Effector memory CD8-positive, alpha-beta T cell (primary cell): ENCODE measurements at regions not wholly inside any gene's neighbourhood (a gene's known extent, or its start where the extent isn't known, plus 50 kb on each side); places are given as distances from the start of the nearest gene placed in this dataset.
"Not testable (repeated sequence)": the region's sequence is repeated elsewhere in the genome, so short reads cannot be mapped to it uniquely, and the experiment has no call there.

ENCODE experiments used
- ATAC-seq: fragments of 150-1000 bp; cut with Tn5 transposase; replicated peaks from 2 replicates; pipeline ENCODE4 v1.10.0; 2021; ENCODE audit warnings: mild to moderate bottlenecking, moderate library complexity
- DNase-seq, 3 experiments: peaks; one replicate each; pipeline ENCODE4 v3.0.0; 2021
- H3K27ac Mint-ChIP-seq, 2 donors: one replicate each; pipeline ENCODE4 v1.8.0; 2022; ENCODE audit warnings: mild to moderate bottlenecking in 2 of 2, mixed read lengths in 2 of 2, moderate library complexity in 2 of 2
- H3K27me3 Mint-ChIP-seq, 2 donors: one replicate each; pipeline ENCODE4 v1.8.0; 2022; ENCODE audit warnings: mixed read lengths in 2 of 2
- H3K36me3 Mint-ChIP-seq: one replicate; pipeline ENCODE4 v1.8.0; 2022; ENCODE audit warnings: mild to moderate bottlenecking, moderate library complexity, mixed read lengths; ENCODE audit not compliant: insufficient read depth
- H3K4me1 Mint-ChIP-seq, 2 donors: one replicate each; pipeline ENCODE4 v1.8.0; 2022; ENCODE audit warnings: low read depth in 2 of 2, mixed read lengths in 2 of 2
- H3K4me3 Mint-ChIP-seq, 2 donors: one replicate each; pipeline ENCODE4 v1.8.0; 2022; ENCODE audit warnings: mild to moderate bottlenecking in 2 of 2, mixed read lengths in 2 of 2, moderate library complexity in 2 of 2
- H3K9me3 Mint-ChIP-seq, 2 donors: one replicate each; pipeline ENCODE4 v1.8.0; 2022; ENCODE audit warnings: mixed read lengths in 2 of 2

DNA sequence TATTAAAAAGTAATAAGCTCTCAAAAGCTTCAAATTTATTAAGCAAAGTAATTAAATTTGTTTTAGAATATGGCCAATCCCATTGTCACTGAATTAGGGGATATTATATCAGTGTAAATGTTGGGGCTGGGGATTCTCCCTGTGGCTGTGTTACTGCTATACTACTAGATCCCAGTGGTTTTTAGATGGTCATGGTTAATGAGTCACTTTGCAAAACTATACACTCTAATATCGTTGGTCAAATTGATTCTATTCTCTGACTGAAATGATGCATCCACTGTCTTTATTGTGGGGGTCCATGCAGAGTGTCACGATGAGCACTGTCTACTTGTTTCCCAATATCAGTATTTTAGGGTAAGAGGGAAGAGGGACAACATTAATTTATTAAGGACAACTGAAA, 336.9 kb upstream of the PREP start:
- Mint-ChIP-seq H3K36me3 (no peaks in the 10 kb centered on the region), H3K4me1 (peaks cover 4 to 14% of the 10 kb centered on the region in 2 donors), H3K4me3 (no peak overlapping the region), H3K27ac (no peak overlapping the region), H3K27me3 (no peaks in the 10 kb centered on the region), H3K9me3 (no peaks in the 10 kb centered on the region)
- no peak for ATAC-seq
- no peak for DNase-seq

DNA sequence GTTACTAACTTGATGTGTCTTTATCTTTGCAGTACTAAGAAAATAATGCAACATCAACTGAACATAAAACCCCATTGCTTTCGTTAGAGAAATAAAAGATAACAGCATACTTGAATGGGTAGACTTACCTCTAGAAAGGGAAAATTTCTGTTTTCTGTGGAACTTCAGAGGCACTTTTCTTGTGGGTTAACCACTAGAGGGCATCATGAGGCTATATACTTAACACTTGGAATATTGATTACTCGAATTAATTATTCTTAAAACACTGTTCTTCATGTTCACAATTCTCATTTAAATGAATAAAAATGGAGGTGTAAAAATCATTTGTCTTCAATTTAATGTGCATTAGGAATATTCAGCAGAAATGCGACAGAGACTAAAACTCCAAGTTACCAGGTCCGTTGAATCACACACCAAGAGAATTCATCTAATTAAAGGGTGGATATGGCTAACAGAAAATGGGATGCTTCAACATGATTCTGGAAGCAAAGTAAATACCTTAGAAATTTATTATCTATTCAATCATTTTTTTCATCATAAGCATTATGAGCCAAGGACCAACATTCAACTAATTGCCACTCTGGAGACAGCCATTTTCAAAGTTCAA, 330.8 kb upstream of the PREP start:
- Mint-ChIP-seq H3K36me3 (no peaks in the 10 kb centered on the region), H3K27me3 (no peaks in the 10 kb centered on the region), H3K9me3 (no peaks in the 10 kb centered on the region), H3K4me3 (no peak overlapping the region), H3K27ac (no peak overlapping the region), H3K4me1 (peaks cover 4 to 14% of the 10 kb centered on the region in 2 donors)
- ATAC-seq (peak; percentile 33), DNase-seq (no peak)

DNA sequence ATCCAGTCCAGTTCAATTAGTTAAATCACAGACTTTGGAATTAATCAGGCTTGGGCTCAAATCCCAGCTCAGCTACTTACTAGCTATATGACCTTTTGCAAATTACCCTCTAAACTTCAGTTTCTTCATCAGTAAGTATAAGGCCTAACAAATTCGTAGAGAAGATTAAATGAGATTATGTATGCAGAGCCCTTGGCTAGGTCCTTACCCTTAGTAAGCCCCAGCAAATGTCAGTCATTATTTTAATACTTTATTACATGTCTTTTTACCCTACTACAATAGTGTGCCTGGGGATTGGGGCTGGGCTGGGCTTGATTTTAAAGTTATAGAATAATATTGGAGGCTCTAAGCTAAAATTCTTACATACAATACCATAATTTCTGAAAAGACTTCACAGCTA, 326.1 kb upstream of the PREP start:
- no peak for DNase-seq
- no peak for ATAC-seq
- H3K4me1 Mint-ChIP-seq, result no peaks in the 10 kb centered on the region
- H3K27ac Mint-ChIP-seq, result no peak overlapping the region
- no peaks in the 10 kb centered on the region for H3K9me3 Mint-ChIP-seq
- no peaks in the 10 kb centered on the region for H3K36me3 Mint-ChIP-seq
- H3K27me3 Mint-ChIP-seq, result no peaks in the 10 kb centered on the region
- H3K4me3 Mint-ChIP-seq, result no peak overlapping the region

DNA sequence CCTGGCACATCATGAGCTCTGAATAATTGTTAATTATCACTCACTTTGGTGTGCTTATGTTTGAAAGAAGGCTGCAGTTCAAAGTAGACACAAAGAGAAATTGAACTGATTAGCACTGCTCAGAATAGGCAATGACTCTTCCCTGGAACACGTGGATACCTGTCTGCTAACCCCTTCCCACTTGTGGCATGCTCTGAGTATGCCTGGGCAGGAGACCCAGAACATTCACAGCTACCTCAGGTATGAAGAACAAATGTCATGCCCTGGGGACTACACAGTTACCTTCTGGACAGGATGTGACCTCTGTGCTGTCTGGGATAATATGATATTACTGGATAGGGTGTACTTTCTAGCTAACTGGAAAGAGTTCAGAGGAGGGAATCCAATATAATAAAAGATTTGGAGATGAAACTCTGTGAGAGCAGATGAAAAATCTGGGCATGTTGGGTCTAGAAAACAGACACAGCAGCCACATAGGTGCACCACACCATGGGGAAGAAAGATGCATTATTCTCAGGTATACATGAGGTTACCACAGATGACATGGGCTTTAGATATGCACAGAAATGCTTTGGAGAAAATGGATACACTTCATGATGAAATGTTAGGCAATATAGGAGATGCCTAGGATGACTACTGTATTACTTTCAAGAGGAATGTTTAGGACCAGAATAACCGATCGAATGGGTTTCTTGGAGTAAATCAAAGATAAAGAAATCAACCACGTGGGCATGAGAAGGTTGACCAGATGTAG, 324.2 kb upstream of the PREP start:
- DNase-seq, result no peak
- H3K4me3 Mint-ChIP-seq, result no peak overlapping the region
- H3K9me3 Mint-ChIP-seq, result no peaks in the 10 kb centered on the region
- no peaks in the 10 kb centered on the region for H3K27me3 Mint-ChIP-seq
- H3K36me3 Mint-ChIP-seq, result no peaks in the 10 kb centered on the region
- no peak for ATAC-seq
- H3K27ac Mint-ChIP-seq, result no peak overlapping the region
- H3K4me1 Mint-ChIP-seq, result no peaks in the 10 kb centered on the region

DNA sequence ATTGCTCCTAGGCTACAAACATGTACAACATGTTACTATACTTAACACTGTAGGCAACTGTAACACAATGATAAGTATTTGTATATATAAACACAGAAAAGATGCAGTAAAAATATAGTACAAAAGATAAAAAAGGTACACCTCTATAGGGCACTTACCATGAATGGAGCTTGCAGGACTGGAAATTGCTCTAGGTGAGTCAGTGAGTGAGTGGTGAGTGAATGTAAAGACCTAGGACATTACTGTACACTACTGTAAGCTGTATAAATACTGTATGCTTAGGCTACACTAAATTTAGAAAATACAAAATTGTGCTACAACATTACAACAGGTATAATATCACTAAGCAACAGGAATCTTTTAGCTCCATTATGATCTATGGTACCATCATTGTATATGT, 312.0 kb upstream of the PREP start:
- H3K4me3 Mint-ChIP-seq, result no peak overlapping the region
- peaks cover 0 to 1% of the 10 kb centered on the region in 2 donors for H3K9me3 Mint-ChIP-seq
- no peak for DNase-seq
- H3K27me3 Mint-ChIP-seq, result no peaks in the 10 kb centered on the region
- H3K4me1 Mint-ChIP-seq, result no peaks in the 10 kb centered on the region
- ATAC-seq, result no peak
- no peaks in the 10 kb centered on the region for H3K36me3 Mint-ChIP-seq
- no peak overlapping the region for H3K27ac Mint-ChIP-seq

DNA sequence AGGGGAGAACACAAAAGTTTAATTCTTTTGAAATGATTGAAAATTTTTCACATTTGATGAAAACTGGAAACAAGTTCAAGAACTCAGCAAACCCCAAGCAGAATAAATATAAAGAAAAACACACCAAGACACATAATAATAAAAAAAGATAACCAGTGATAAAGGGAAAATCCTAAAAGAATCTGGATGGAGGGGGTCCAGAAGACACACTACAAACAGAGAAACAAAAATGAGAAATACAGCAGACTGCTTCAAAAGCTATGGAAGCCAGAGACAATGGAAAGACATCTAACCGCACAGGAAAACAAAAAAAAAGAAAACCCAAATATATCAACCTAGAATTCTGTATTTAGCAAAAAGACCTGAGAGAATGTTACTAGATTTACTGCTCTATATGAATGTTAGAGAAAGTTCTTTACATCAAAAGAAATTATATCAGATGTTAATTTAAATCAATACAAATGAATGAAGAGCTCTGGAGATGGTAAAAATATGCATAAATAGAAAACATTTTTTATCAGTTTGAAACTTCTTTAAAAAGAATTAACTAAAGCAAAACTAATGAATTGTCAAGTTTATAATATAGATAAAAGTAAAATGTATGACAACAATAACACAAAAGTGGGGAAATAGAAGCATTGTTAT, 310.7 kb upstream of the PREP start:
- H3K27ac Mint-ChIP-seq, result peak overlapping the region in 1 of 2 donors; percentile 10
- DNase-seq (no peak), ATAC-seq (no peak)
- no peaks in the 10 kb centered on the region for H3K4me1 Mint-ChIP-seq
- no peaks in the 10 kb centered on the region for H3K36me3 Mint-ChIP-seq
- no peaks in the 10 kb centered on the region for H3K27me3 Mint-ChIP-seq
- peaks cover 0 to 1% of the 10 kb centered on the region in 2 donors for H3K9me3 Mint-ChIP-seq
- no peak overlapping the region for H3K4me3 Mint-ChIP-seq

DNA sequence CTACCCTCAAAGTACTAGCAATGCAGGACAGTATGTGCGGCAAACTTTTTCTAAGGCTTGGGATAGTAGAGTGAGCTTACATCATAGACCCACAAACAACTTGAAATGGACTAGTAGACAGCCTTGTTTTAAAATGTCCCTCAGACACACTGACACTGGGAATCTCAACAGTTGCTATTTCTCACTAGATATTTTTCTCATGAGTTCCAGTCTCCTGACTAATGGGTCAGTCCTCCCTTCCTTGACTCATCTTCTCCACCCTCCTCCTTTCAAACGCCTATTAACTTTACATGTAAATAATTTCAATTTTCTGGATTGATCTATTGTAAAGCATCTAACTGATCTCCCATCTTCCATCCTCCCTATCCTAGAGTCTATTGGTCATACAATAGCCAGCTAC, 308.3 kb upstream of the PREP start:
- ATAC-seq, result no peak
- peaks cover 0 to 1% of the 10 kb centered on the region in 2 donors for H3K9me3 Mint-ChIP-seq
- no peaks in the 10 kb centered on the region for H3K4me1 Mint-ChIP-seq
- no peaks in the 10 kb centered on the region for H3K27me3 Mint-ChIP-seq
- no peak overlapping the region for H3K27ac Mint-ChIP-seq
- DNase-seq, result no peak
- no peak overlapping the region for H3K4me3 Mint-ChIP-seq
- no peaks in the 10 kb centered on the region for H3K36me3 Mint-ChIP-seq

DNA sequence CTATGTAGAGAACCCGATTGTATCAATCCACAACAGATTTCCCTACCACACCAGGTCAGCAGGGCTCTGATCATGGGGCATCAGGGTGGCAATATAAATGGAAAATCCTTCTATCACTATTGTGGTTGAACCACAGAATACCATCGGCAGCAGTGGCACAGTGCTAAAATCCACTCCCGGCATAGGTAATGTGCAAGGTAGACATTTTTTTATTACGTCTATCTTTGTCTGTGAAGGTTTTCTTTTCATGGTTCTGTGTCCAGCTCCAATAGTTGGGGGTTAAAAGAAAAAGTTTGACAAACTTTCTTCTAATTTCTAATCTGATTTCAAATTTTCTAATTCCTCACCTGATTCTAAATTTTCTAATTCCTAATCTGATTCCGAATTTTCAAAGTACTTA, 302.7 kb upstream of the PREP start:
- H3K4me3 Mint-ChIP-seq, result no peak overlapping the region
- no peak overlapping the region for H3K27ac Mint-ChIP-seq
- ATAC-seq (no peak), DNase-seq (no peak)
- no peaks in the 10 kb centered on the region for H3K9me3 Mint-ChIP-seq
- H3K36me3 Mint-ChIP-seq, result no peaks in the 10 kb centered on the region
- no peaks in the 10 kb centered on the region for H3K27me3 Mint-ChIP-seq
- H3K4me1 Mint-ChIP-seq, result no peaks in the 10 kb centered on the region

DNA sequence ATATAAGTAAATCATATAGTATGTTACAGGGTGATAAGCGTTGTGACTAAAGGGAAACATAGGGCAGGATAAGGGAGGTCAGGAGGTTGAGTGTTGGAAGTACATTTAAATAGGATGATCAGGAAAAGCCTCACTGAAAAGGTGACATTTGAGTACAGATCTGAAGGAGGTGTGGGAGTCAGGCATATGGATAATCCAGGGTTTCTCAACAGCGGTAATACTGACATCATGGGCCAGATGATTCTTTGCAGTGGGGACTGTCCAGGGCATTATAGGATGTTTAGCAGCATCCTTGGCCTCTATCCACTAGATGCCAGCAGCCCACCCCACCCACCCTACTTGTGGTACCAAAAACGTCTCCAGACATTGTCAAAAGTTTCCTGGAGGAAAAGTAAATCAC, 292.6 kb upstream of the PREP start:
- Mint-ChIP-seq H3K4me3 (no peak overlapping the region), H3K27me3 (no peaks in the 10 kb centered on the region), H3K36me3 (no peaks in the 10 kb centered on the region), H3K9me3 (no peaks in the 10 kb centered on the region), H3K27ac (no peak overlapping the region), H3K4me1 (no peaks in the 10 kb centered on the region)
- no peak for ATAC-seq
- DNase-seq, result no peak

DNA sequence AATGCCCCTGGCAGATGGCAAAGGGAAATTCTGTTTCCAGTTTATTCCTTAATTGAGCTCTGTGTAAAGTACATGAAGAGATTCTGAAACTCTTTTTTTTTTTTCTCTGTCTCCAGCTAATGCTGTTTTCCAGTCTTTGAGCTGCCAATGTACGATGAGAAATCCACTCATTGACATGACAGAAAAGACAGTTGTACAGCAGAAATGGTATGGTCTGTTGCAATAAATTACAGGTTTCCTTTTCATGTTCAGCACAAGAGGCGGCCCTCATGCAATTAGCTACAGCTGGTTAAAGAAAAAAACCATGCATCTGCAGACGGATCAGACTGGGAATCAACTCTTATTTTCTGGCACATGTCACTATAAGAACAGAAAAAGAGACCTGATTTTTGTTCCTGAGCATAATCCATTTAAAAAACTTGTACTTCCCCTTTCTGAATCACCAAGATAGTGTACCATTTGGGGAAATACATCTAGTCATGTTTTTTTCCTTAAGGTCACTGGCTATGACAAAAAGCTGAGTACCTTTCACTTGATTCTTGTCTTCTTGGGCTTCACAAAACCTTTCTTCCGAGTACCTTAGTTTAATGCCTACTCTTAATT, 289.8 kb upstream of the PREP start:
- Mint-ChIP-seq H3K4me3 (no peak overlapping the region), H3K9me3 (peaks cover 0 to 6% of the 10 kb centered on the region in 2 donors), H3K27me3 (no peaks in the 10 kb centered on the region), H3K27ac (no peak overlapping the region), H3K36me3 (no peaks in the 10 kb centered on the region), H3K4me1 (no peaks in the 10 kb centered on the region)
- no peak for ATAC-seq
- no peak for DNase-seq

DNA sequence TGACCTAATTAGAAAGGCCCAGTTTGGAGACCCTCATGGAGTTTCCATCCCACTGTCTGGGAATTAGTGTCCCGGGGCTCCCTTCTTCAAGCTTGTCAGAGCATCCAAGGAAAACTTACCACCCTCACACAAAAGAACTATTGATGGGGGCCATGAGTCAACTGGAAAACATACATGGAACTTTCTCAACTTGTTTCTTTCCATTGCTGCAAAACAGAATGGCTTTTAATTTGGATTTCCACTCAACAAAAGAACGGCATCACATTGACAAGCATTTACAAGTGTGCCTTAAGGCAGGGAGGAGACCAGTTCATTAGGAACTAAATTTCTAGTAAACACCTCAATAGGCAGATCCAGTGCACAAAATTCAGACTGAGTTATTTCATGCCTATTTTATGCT, 289.1 kb upstream of the PREP start:
- no peak overlapping the region for H3K27ac Mint-ChIP-seq
- peaks cover 0 to 6% of the 10 kb centered on the region in 2 donors for H3K27me3 Mint-ChIP-seq
- H3K4me1 Mint-ChIP-seq, result no peaks in the 10 kb centered on the region
- no peaks in the 10 kb centered on the region for H3K36me3 Mint-ChIP-seq
- ATAC-seq, result no peak
- peaks cover 4 to 13% of the 10 kb centered on the region in 2 donors for H3K9me3 Mint-ChIP-seq
- no peak for DNase-seq
- no peak overlapping the region for H3K4me3 Mint-ChIP-seq

DNA sequence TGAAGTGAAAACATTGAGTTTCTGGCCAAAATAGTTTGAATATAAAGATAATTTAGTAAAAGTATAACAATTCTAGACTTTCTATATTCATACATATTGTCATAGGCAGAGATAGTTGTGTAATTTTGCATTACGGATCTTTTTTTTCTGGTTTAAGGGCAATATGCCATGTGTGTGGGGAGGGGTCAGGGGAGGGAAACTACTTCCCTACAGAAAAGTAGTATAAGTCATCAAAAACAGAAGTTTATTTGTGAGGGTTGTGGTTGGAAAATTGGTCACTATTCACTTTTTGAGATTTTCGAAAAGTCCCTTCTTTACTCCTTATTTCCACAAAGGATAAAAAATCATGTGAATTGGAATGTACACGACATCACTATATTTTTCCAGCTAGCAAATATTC, 288.2 kb upstream of the PREP start:
- H3K4me1 Mint-ChIP-seq, result no peaks in the 10 kb centered on the region
- ATAC-seq (no peak), DNase-seq (no peak)
- H3K27me3 Mint-ChIP-seq, result peaks cover 0 to 9% of the 10 kb centered on the region in 2 donors
- peaks cover 4 to 17% of the 10 kb centered on the region in 2 donors for H3K9me3 Mint-ChIP-seq
- H3K27ac Mint-ChIP-seq, result no peak overlapping the region
- no peaks in the 10 kb centered on the region for H3K36me3 Mint-ChIP-seq
- H3K4me3 Mint-ChIP-seq, result no peak overlapping the region

DNA sequence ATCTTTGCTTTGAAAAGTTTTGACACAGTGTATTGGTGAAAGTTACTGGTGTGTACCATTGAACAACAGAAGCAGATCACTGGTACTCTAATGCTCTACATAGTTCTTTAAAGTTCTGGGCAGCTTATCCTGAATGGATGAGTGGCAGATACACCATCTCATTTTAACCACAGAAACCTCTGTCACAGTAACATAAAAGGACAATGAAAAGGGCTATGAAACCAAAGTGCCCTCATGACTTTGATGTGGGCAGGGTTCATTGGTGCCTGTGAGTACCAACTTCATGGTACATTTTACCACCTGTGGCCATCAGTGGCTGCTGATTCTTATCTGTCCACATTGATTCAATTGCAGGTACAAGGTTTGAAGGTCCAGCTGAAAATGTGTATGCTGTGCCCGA, 285.7 kb upstream of the PREP start:
- no peak for DNase-seq
- Mint-ChIP-seq H3K36me3 (no peaks in the 10 kb centered on the region), H3K27ac (no peak overlapping the region), H3K9me3 (peaks cover 4 to 17% of the 10 kb centered on the region in 2 donors), H3K27me3 (peaks cover 0 to 9% of the 10 kb centered on the region in 2 donors), H3K4me1 (no peaks in the 10 kb centered on the region), H3K4me3 (no peak overlapping the region)
- ATAC-seq, result no peak

DNA sequence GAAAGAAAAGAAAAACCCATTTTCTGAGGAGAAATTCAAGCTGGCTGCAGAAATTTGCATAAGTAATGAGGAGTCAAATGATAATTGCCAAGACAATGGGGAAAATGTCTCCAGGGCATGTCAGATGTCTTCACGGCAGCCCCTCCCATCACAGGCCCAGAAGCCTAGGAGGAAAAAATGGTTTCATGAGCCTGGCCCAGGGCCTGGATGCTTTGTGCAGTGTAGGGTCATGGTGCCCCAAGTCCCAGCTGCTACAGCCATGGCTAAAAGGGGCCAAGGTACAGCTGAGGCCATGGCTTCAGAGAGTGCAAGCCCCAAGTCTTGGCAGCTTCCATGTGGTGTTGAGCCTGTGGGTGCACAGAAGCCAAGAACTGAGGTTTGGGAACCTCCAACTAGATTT, 283.9 kb upstream of the PREP start:
- H3K27me3 Mint-ChIP-seq, H3K4me1 Mint-ChIP-seq, H3K27ac Mint-ChIP-seq, H3K36me3 Mint-ChIP-seq, ATAC-seq, H3K4me3 Mint-ChIP-seq, DNase-seq: not testable (repeated sequence)
- H3K9me3 Mint-ChIP-seq, result peaks cover 4 to 19% of the 10 kb centered on the region in 2 donors
